COR-L47 (cell line): ENCODE measurements at regions not wholly inside any gene's neighbourhood (a gene's known extent, or its start where the extent isn't known, plus 50 kb on each side); places are given as distances from the start of the nearest gene placed in this dataset.

Experiments
- DNase-seq: peaks from one replicate; lab custom pipeline; 2025; lab: John Stamatoyannopoulos, UW

GRCh38 chr12:58487678-58488161 lies 432.6 kb downstream of the LRIG3 start:
- no peak for DNase-seq

- no peak for DNase-seq
These were observed 430.9 kb downstream of the LRIG3 start for GRCh38 chr12:58489394-58489793.

GRCh38 chr12:58491306-58491705 lies 429.0 kb downstream of the LRIG3 start:
- DNase-seq, result no peak

- DNase-seq, result no peak
These were observed 423.7 kb downstream of the LRIG3 start for GRCh38 chr12:58496411-58497190.

GRCh38 chr12:58500399-58500798 lies 419.9 kb downstream of the LRIG3 start:
- no peak for DNase-seq

- DNase-seq, result peak; percentile 96
These were observed 418.1 kb downstream of the LRIG3 start for GRCh38 chr12:58502226-58502625.

GRCh38 chr12:58502841-58503240 lies 417.5 kb downstream of the LRIG3 start:
- no peak for DNase-seq

GRCh38 chr12:58503731-58504130 lies 416.6 kb downstream of the LRIG3 start:
- DNase-seq, result no peak

GRCh38 chr12:58504143-58504938 lies 416.0 kb downstream of the LRIG3 start:
- peak; percentile 85 for DNase-seq

- DNase-seq, result no peak
These were observed 411.0 kb downstream of the LRIG3 start for GRCh38 chr12:58509116-58509885.

GRCh38 chr12:58513301-58513834 lies 406.9 kb downstream of the LRIG3 start:
- no peak for DNase-seq

GRCh38 chr12:58513852-58514251 lies 406.5 kb downstream of the LRIG3 start:
- DNase-seq, result no peak

- no peak for DNase-seq
These were observed 400.5 kb downstream of the LRIG3 start for GRCh38 chr12:58519839-58520238.

- DNase-seq, result no peak
These were observed 399.2 kb downstream of the LRIG3 start for GRCh38 chr12:58521152-58521551.

- no peak for DNase-seq
These were observed 398.5 kb downstream of the LRIG3 start for GRCh38 chr12:58521796-58522195.

- DNase-seq, result no peak
These were observed 396.9 kb downstream of the LRIG3 start for GRCh38 chr12:58523360-58523759.

GRCh38 chr12:58528271-58528670 lies 392.0 kb downstream of the LRIG3 start:
- DNase-seq, result no peak

GRCh38 chr12:58529114-58529665 lies 391.1 kb downstream of the LRIG3 start:
- DNase-seq, result no peak

- DNase-seq, result no peak
These were observed 390.2 kb downstream of the LRIG3 start for GRCh38 chr12:58529897-58530741.

- DNase-seq, result no peak
These were observed 389.6 kb downstream of the LRIG3 start for GRCh38 chr12:58530742-58531062.
